MM.1S (cell line): ENCODE measurements at regions not wholly inside any gene's neighbourhood (a gene's known extent, or its start where the extent isn't known, plus 50 kb on each side); places are given as distances from the start of the nearest gene placed in this dataset.

ENCODE experiments used
- DNase-seq: peaks from one replicate; pipeline ENCODE4 v3.0.0-alpha.2; 2015
- H2AFZ ChIP-seq: fragments of 300-600 bp; sonication (generic); 2 replicates; pipeline ENCODE4 v1.6.0; 2016; ENCODE audit warnings: antibody characterized with exemption, low read length
- H3F3A ChIP-seq: fragments of 300-600 bp; sonication (generic); 2 replicates; pipeline ENCODE4 v1.6.1; 2016; ENCODE audit warnings: mild to moderate bottlenecking, antibody characterized with exemption, low read length, moderate library complexity, mixed read lengths; ENCODE audit not compliant: insufficient read depth
- H3K27ac ChIP-seq: fragments of 300-600 bp; sonication (generic); 2 replicates; pipeline ENCODE4 v1.5.1; 2016; ENCODE audit warnings: mild to moderate bottlenecking, low read length
- H3K27me3 ChIP-seq: fragments of 300-600 bp; sonication (generic); replicated peaks from 2 replicates; pipeline ENCODE4 v1.6.0; 2016; ENCODE audit warnings: low read length; ENCODE audit not compliant: insufficient read depth
- H3K36me3 ChIP-seq: fragments of 300-600 bp; sonication (generic); replicated peaks from 2 replicates; pipeline ENCODE4 v1.6.1; 2016; ENCODE audit warnings: mild to moderate bottlenecking, low read length, mixed read lengths; ENCODE audit not compliant: insufficient read depth
- H3K4me1 ChIP-seq: fragments of 300-600 bp; sonication (generic); 2 replicates; pipeline ENCODE4 v1.6.1; 2016; ENCODE audit warnings: low read length, mixed read lengths
- H3K4me2 ChIP-seq: fragments of 300-600 bp; sonication (generic); 2 replicates; pipeline ENCODE4 v1.6.0; 2016; ENCODE audit warnings: low read depth, low read length
- H3K4me3 ChIP-seq: fragments of 300-600 bp; sonication (generic); 2 replicates; pipeline ENCODE4 v1.5.1; 2016; ENCODE audit warnings: low read length, mixed read lengths
- H3K79me2 ChIP-seq: fragments of 300-600 bp; sonication (generic); 2 replicates; pipeline ENCODE4 v1.6.1; 2016; ENCODE audit warnings: mixed run types, low read length, mixed read lengths
- H3K9ac ChIP-seq: fragments of 300-600 bp; sonication (generic); 2 replicates; pipeline ENCODE4 v1.6.1; 2016; ENCODE audit warnings: low read length, mixed read lengths
- H3K9me2 ChIP-seq: fragments of 300-600 bp; sonication (generic); replicated peaks from 2 replicates; pipeline ENCODE4 v1.6.1; 2016; ENCODE audit warnings: mild to moderate bottlenecking, low read length, mixed read lengths; ENCODE audit not compliant: insufficient read depth
- H3K9me3 ChIP-seq: fragments of 300-600 bp; sonication (generic); replicated peaks from 2 replicates; pipeline ENCODE4 v1.6.1; 2016; ENCODE audit warnings: mild to moderate bottlenecking, low read length, mixed read lengths; ENCODE audit not compliant: insufficient read depth
- H4K20me1 ChIP-seq: fragments of 300-600 bp; sonication (generic); 2 replicates; pipeline ENCODE4 v1.6.1; 2016; ENCODE audit warnings: mild to moderate bottlenecking, low read length, moderate library complexity, mixed read lengths; ENCODE audit not compliant: insufficient read depth
- CTCF ChIP-seq: fragments of 300-600 bp; sonication (generic); IDR thresholded peaks from 2 replicates; pipeline ENCODE4 v1.5.1; 2016; ENCODE audit warnings: antibody characterized with exemption, low read length, mixed read lengths
- EZH2 ChIP-seq: fragments of 300-600 bp; sonication (generic); optimal IDR thresholded peaks from 2 replicates; pipeline ENCODE3; 2017; ENCODE audit warnings: low read depth, mild to moderate bottlenecking, antibody characterized with exemption, low read length, mixed read lengths
- EZH2phosphoT487 ChIP-seq: fragments of 300-600 bp; sonication (generic); IDR thresholded peaks from 2 replicates; pipeline ENCODE4 v1.6.1; 2018; ENCODE audit warnings: antibody characterized with exemption, low read length

- Histone ChIP-seq H3K36me3 (no peaks in the 10 kb centered on the region), H3K4me2 (no peak overlapping the region), H3K9me2 (no peaks in the 10 kb centered on the region), H2AFZ (no peak overlapping the region), H3K4me1 (no peaks in the 10 kb centered on the region), H3F3A (no peaks in the 10 kb centered on the region), H3K27me3 (no peaks in the 10 kb centered on the region), H4K20me1 (no peaks in the 10 kb centered on the region), H3K9ac (no peak overlapping the region), H3K4me3 (no peak overlapping the region), H3K79me2 (no peaks in the 10 kb centered on the region), H3K9me3 (no peaks in the 10 kb centered on the region), H3K27ac (no peak overlapping the region)
- no peak for TF ChIP-seq EZH2phosphoT487
- no peak for TF ChIP-seq CTCF
- no peak for DNase-seq
Measured at GRCh38 chr11:29634744-29635143, 382.1 kb downstream of the KCNA4 start.

- H3K9ac ChIP-seq, result no peak overlapping the region
- H3K79me2 ChIP-seq, result no peaks in the 10 kb centered on the region
- H3K9me3 ChIP-seq, result no peaks in the 10 kb centered on the region
- H3K4me1 ChIP-seq, result no peaks in the 10 kb centered on the region
- no peaks in the 10 kb centered on the region for H3K27me3 ChIP-seq
- no peaks in the 10 kb centered on the region for H4K20me1 ChIP-seq
- H2AFZ ChIP-seq, result no peak overlapping the region
- no peaks in the 10 kb centered on the region for H3F3A ChIP-seq
- H3K4me3 ChIP-seq, result no peak overlapping the region
- H3K36me3 ChIP-seq, result no peaks in the 10 kb centered on the region
- H3K4me2 ChIP-seq, result no peak overlapping the region
- H3K27ac ChIP-seq, result no peak overlapping the region
- no peak for DNase-seq
- H3K9me2 ChIP-seq, result no peaks in the 10 kb centered on the region
- TF ChIP-seq EZH2phosphoT487, result no peak
- peak; percentile 17; the same call in 1 of the 2 replicates for TF ChIP-seq CTCF
Measured at GRCh38 chr11:29634244-29634643, 382.6 kb downstream of the KCNA4 start.

- no peaks in the 10 kb centered on the region for H3F3A ChIP-seq
- no peaks in the 10 kb centered on the region for H3K36me3 ChIP-seq
- H3K27ac ChIP-seq, result no peak overlapping the region
- H3K9me3 ChIP-seq, result no peaks in the 10 kb centered on the region
- DNase-seq, result no peak
- no peaks in the 10 kb centered on the region for H3K79me2 ChIP-seq
- no peaks in the 10 kb centered on the region for H3K27me3 ChIP-seq
- no peak overlapping the region for H3K9ac ChIP-seq
- no peaks in the 10 kb centered on the region for H3K4me1 ChIP-seq
- TF ChIP-seq EZH2phosphoT487, result no peak
- TF ChIP-seq EZH2, result no peak
- TF ChIP-seq CTCF, result no peak
- H3K4me3 ChIP-seq, result no peak overlapping the region
- no peaks in the 10 kb centered on the region for H3K9me2 ChIP-seq
- H3K4me2 ChIP-seq, result no peak overlapping the region
- H2AFZ ChIP-seq, result no peak overlapping the region
- H4K20me1 ChIP-seq, result no peaks in the 10 kb centered on the region
Measured at GRCh38 chr11:29629286-29629685, 387.5 kb downstream of the KCNA4 start.

- TF ChIP-seq EZH2 (no peak), CTCF (no peak), EZH2phosphoT487 (no peak)
- H3K36me3 ChIP-seq, result no peaks in the 10 kb centered on the region
- H3K79me2 ChIP-seq, result no peaks in the 10 kb centered on the region
- no peaks in the 10 kb centered on the region for H3K4me1 ChIP-seq
- H3F3A ChIP-seq, result no peaks in the 10 kb centered on the region
- no peak overlapping the region for H3K4me2 ChIP-seq
- H3K9ac ChIP-seq, result no peak overlapping the region
- H3K9me2 ChIP-seq, result no peaks in the 10 kb centered on the region
- H3K9me3 ChIP-seq, result no peaks in the 10 kb centered on the region
- H4K20me1 ChIP-seq, result no peaks in the 10 kb centered on the region
- DNase-seq, result no peak
- no peak overlapping the region for H2AFZ ChIP-seq
- H3K27ac ChIP-seq, result no peak overlapping the region
- no peak overlapping the region for H3K4me3 ChIP-seq
- no peaks in the 10 kb centered on the region for H3K27me3 ChIP-seq
Measured at GRCh38 chr11:29628609-29629008, 388.2 kb downstream of the KCNA4 start.
